ENCODE measurements at regions not wholly inside any gene's neighbourhood (a gene's known extent, or its start where the extent isn't known, plus 50 kb on each side); places are given as distances from the start of the nearest gene placed in this dataset.

- DNase-seq (ENCODE audit: low spot score), result no peak
- no peak overlapping the region for H3K27ac ChIP-seq (ENCODE audit: low read depth, low read length, poor library complexity, severe bottlenecking)
- peaks cover 11% of the 10 kb centered on the region for H3K4me1 ChIP-seq (ENCODE audit: insufficient read depth, low read length, poor library complexity, severe bottlenecking)
- TF ChIP-seq EZH2 (IDR thresholded peaks at IDR 0.05; ENCODE audit: borderline replicate concordance, low read depth, low read length, poor library complexity, severe bottlenecking) (no peak), CTCF (conservative IDR thresholded peaks at IDR 0.05; ENCODE audit: low read depth, low read length) (no peak)
- intact Hi-C loops (cut with micrococcal nuclease; ENCODE audit: unreplicated experiment), result no loop called here
- CTCF ChIA-PET, result no interaction called here
- no peaks in the 10 kb centered on the region for H3K9me3 ChIP-seq (ENCODE audit: low read depth, low read length, poor library complexity, severe bottlenecking)
- no peaks in the 10 kb centered on the region for H3K36me3 ChIP-seq (ENCODE audit: insufficient read depth, low read length, poor library complexity, severe bottlenecking)
- BruUV-seq (replicated peaks), result no TSS peak
- POLR2A ChIA-PET (ENCODE audit: low non-redundant PET), result no interaction called here
- no peak overlapping the region for H3K4me3 ChIP-seq (ENCODE audit: low read depth, low read length, poor library complexity, severe bottlenecking)
- no peaks in the 10 kb centered on the region for H3K27me3 ChIP-seq (replicated peaks; ENCODE audit: insufficient read depth, low read depth, low read length, poor library complexity)
These were observed 114.1 kb upstream of the NCKAP5 start for GRCh38 chr2:133682347-133682746.

GRCh38 chr2:133682906-133683305 lies 114.6 kb upstream of the NCKAP5 start:
- Histone ChIP-seq H3K4me1 (ENCODE audit: insufficient read depth, low read length, poor library complexity, severe bottlenecking) (peaks cover 11% of the 10 kb centered on the region), H3K4me3 (ENCODE audit: low read depth, low read length, poor library complexity, severe bottlenecking) (no peak overlapping the region), H3K9me3 (ENCODE audit: low read depth, low read length, poor library complexity, severe bottlenecking) (no peaks in the 10 kb centered on the region), H3K27me3 (replicated peaks; ENCODE audit: insufficient read depth, low read depth, low read length, poor library complexity) (no peaks in the 10 kb centered on the region), H3K27ac (ENCODE audit: low read depth, low read length, poor library complexity, severe bottlenecking) (no peak overlapping the region), H3K36me3 (ENCODE audit: insufficient read depth, low read length, poor library complexity, severe bottlenecking) (no peaks in the 10 kb centered on the region)
- no TSS peak for BruUV-seq (replicated peaks)
- TF ChIP-seq EZH2 (IDR thresholded peaks at IDR 0.05; ENCODE audit: borderline replicate concordance, low read depth, low read length, poor library complexity, severe bottlenecking), result no peak
- TF ChIP-seq CTCF (conservative IDR thresholded peaks at IDR 0.05; ENCODE audit: low read depth, low read length), result no peak
- POLR2A ChIA-PET (ENCODE audit: low non-redundant PET), result no interaction called here
- CTCF ChIA-PET, result no interaction called here
- intact Hi-C loops (cut with micrococcal nuclease; ENCODE audit: unreplicated experiment), result no loop called here
- DNase-seq (ENCODE audit: low spot score), result no peak

- Histone ChIP-seq H3K4me1 (ENCODE audit: insufficient read depth, low read length, poor library complexity, severe bottlenecking) (peaks cover 4% of the 10 kb centered on the region), H3K36me3 (ENCODE audit: insufficient read depth, low read length, poor library complexity, severe bottlenecking) (no peaks in the 10 kb centered on the region), H3K27ac (ENCODE audit: low read depth, low read length, poor library complexity, severe bottlenecking) (no peak overlapping the region), H3K27me3 (replicated peaks; ENCODE audit: insufficient read depth, low read depth, low read length, poor library complexity) (no peaks in the 10 kb centered on the region), H3K4me3 (ENCODE audit: low read depth, low read length, poor library complexity, severe bottlenecking) (no peak overlapping the region), H3K9me3 (ENCODE audit: low read depth, low read length, poor library complexity, severe bottlenecking) (no peaks in the 10 kb centered on the region)
- no TSS peak for BruUV-seq (replicated peaks)
- POLR2A ChIA-PET (ENCODE audit: low non-redundant PET), result no interaction called here
- DNase-seq (ENCODE audit: low spot score), result no peak
- intact Hi-C loops (cut with micrococcal nuclease; ENCODE audit: unreplicated experiment), result no loop called here
- CTCF ChIA-PET, result no interaction called here
- TF ChIP-seq CTCF (conservative IDR thresholded peaks at IDR 0.05; ENCODE audit: low read depth, low read length), result no peak
- TF ChIP-seq EZH2 (IDR thresholded peaks at IDR 0.05; ENCODE audit: borderline replicate concordance, low read depth, low read length, poor library complexity, severe bottlenecking), result no peak
These were observed 117.5 kb upstream of the NCKAP5 start for GRCh38 chr2:133685636-133686215.

Data from A673 (cell line).